GM18519 (cell line): ENCODE measurements at regions not wholly inside any gene's neighbourhood (a gene's known extent, or its start where the extent isn't known, plus 50 kb on each side); places are given as distances from the start of the nearest gene placed in this dataset.

Source experiments
- ATAC-seq: cut with Tn5 transposase; IDR thresholded peaks from one replicate; pipeline ENCODE4 v1.9.1; 2021; ENCODE audit warnings: mild to moderate bottlenecking, moderate library complexity; ENCODE audit not compliant: unreplicated experiment, low FRiP score

DNA sequence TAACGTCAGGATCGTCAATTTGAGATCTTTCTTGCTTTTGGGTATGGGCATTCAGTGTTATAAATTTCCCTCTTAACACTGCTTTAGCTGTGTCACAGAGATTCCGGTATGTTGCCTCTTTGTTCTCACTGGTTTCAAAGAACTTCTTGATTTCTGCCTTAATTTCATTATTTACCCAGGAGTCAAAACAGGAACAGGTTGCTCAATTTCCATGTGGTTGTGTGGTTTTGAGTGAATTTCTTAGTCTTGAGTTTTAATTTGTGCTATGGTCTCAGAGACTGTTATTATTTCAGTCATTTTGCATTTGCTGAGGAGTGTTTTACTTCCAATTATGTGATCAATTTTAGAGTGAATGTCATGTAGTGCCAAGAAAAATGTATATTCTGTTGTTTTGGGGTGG, 153.1 kb downstream of the PCDH17 start:
- no peak for ATAC-seq

GRCh38 chr13:57787058-57787791, 155.7 kb downstream of the PCDH17 start:
- no peak for ATAC-seq

- no peak for ATAC-seq
These were observed 168.1 kb downstream of the PCDH17 start for GRCh38 chr13:57799624-57800023.

- no peak for ATAC-seq
These were observed 182.1 kb downstream of the PCDH17 start for GRCh38 chr13:57813651-57814050.

DNA sequence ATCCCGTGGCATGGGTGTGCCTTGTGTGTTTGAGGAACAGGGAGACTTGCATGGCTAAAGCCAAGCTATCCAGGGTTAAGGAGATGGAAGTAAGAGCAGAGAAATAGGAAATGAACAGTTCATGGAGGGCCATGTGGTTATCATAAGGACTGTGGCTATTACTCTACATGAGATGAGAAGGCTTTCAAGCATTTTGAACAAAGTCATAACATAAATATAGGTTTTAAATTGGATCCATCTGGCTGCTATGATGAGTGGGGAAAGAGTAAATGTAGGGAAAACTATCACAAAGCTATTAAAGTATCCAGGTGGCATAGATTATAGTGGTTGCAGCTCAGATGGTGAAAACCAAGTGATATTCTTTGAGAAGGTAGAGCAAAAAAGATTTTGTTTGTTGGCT, 184.1 kb downstream of the PCDH17 start:
- ATAC-seq: no peak

DNA sequence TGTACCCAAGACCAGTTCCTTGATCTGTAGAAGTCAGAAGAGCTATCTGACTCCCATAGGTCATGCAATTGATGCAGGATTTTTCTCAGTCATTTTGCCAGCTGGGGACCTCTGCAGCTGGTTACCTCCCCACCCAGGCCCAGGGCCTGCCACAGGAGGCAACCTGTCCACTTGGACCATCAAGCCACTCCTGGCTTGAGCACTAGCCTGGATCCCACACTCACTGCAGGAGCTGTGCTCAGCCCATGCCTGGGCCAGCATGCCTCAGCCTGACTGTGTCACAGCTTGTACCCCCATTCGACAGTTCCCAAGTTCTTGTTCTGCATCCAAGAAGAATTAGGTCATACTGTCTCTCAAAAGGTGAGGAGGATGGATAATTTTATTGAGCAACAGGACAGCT, 189.4 kb downstream of the PCDH17 start:
- no peak for ATAC-seq

- no peak for ATAC-seq
These were observed 192.2 kb downstream of the PCDH17 start for GRCh38 chr13:57823704-57824103.

- no peak for ATAC-seq
These were observed 192.6 kb downstream of the PCDH17 start for GRCh38 chr13:57824121-57824520.

- no peak for ATAC-seq
These were observed 193.5 kb downstream of the PCDH17 start for GRCh38 chr13:57825066-57825465.

GRCh38 chr13:57829496-57829895, 198.0 kb downstream of the PCDH17 start:
- no peak for ATAC-seq

GRCh38 chr13:57832187-57832586, 200.6 kb downstream of the PCDH17 start:
- ATAC-seq: no peak

- ATAC-seq: no peak
These were observed 206.3 kb downstream of the PCDH17 start for GRCh38 chr13:57837801-57838200.

- ATAC-seq: no peak
These were observed 212.0 kb downstream of the PCDH17 start for GRCh38 chr13:57843521-57843920.

DNA sequence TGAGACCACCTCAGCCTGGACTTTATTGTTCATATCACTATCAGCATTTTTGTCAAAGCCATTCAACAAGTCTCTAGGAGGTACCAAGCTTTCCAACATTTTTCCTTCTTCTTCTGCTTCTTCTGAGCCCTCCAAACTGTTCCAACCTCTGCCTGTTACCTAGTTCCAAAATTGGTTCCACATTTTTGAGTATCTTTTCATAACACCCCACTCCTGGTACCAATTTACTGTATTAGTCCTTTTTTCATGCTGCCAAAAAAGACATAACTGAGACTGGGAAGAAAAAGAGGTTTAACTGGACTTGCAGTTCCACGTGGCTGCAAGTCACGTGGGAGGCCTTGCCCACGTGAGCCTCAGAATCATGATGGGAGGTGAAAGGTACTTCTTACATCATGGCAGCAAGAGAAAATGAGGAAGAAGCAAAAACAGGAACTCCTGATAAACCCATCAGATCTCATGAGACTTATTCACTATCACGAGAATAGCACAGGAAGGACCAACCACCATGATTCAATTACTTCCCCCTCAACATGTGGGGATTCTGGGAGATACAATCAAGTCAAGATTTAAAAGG, 215.1 kb downstream of the PCDH17 start:
- no peak for ATAC-seq

GRCh38 chr13:57857945-57858344, 226.4 kb downstream of the PCDH17 start:
- no peak for ATAC-seq

GRCh38 chr13:57858376-57858775, 226.8 kb downstream of the PCDH17 start:
- no peak for ATAC-seq

DNA sequence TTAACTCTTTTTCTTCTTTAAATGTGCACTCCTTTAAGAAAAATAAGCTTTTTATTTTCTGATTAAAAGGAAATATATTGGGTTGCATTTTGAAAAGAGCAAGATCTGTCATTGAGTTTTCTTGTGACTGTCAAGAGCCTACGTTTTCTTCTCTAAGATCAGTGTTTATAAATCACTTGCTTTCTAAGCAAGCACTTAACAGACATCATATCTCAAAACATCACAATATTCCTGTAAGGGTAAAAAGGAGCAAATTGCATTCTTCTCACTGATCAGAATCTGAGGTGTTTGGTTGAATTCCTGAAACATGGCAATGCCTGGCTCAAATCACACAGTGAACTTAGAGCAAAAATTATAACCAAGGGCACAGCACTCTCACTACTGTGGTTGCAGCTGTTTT, 231.3 kb downstream of the PCDH17 start:
- no peak for ATAC-seq

DNA sequence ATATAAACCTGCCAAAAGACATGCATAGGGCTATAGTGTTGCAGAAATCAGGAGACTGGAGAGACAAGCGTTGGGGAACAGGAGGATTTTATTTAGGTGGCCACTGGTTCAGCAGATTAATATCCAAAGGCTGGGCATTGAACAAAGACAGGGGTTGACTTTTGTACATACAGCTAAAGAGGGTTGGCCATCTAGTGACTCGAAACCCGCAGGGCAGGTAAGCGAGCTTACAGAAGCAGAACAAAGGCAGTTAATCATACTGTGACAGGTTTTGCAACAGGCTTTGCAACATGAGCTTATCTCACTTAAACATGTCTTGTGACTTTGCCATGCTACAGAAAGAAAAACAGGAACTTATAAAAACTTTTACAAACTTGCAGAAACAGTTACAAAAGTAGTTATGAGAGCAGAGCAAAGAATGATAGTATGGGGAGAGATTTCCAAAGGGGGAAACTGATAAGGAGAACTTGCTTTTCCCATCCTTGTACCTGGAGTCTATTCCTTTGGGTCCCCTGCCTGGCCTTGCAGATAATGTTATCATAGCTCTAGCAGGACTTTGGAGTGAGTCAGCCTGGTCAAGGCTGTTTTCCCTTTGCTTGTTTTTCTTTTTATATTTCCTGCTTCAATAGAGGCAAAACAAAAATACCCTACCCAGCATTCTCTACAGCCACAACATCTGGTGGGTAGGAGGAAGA, 234.2 kb downstream of the PCDH17 start:
- ATAC-seq: no peak

- ATAC-seq: no peak
These were observed 243.0 kb downstream of the PCDH17 start for GRCh38 chr13:57874530-57874929.

DNA sequence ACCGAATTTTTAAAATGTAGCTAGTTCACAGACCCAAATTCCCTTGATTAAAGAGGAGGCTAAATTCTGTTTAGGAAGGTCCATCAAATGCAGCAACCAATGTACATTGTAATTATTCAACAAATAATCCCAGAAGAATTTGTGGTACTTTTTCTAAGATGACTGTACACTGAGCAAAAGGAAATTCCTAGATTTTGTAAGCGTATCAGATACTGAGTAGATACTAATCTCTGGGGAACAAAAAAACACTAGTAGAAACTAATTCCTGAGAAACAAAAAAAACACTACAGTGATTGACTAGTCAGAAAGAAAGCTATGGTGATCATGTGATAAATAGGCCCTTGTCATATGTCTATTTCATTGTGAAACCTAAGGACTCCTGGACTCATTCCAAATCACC, 246.1 kb downstream of the PCDH17 start:
- ATAC-seq: no peak

GRCh38 chr13:57878291-57878690, 246.7 kb downstream of the PCDH17 start:
- ATAC-seq: no peak

- no peak for ATAC-seq
These were observed 265.7 kb downstream of the PCDH17 start for GRCh38 chr13:57897225-57897624.
